Left lung (tissue), 4 donors: ENCODE measurements at regions not wholly inside any gene's neighbourhood (a gene's known extent, or its start where the extent isn't known, plus 50 kb on each side); places are given as distances from the start of the nearest gene placed in this dataset.

Experiments
- ATAC-seq: fragments of 200-7000 bp; cut with Tn5 transposase; one replicate; pipeline ENCODE4 v1.9.1; 2020; ENCODE audit warnings: moderate library complexity
- DNase-seq, 4 donors: peaks; one replicate each; pipeline ENCODE4 v3.0.0-alpha.2; 2013 to 2020
- H3K27ac ChIP-seq, 2 donors: fragments of 200-600 bp; sonication (generic) in 1 of 2; one replicate each; pipeline versions ENCODE4 v1.5.0 to v1.8.0; 2020 to 2021
- H3K27me3 ChIP-seq, 2 donors: fragments of 200-600 bp; sonication (generic) in 1 of 2; one replicate each; pipeline versions ENCODE4 v1.5.0 to v1.8.0; 2020 to 2021
- H3K36me3 ChIP-seq, 2 donors: fragments of 200-600 bp; sonication (generic) in 1 of 2; one replicate each; pipeline versions ENCODE4 v1.5.0 to v1.8.0; 2020 to 2021
- H3K4me1 ChIP-seq, 2 donors: fragments of 200-600 bp; one replicate each; pipeline ENCODE4 v1.8.0; 2021
- H3K4me3 ChIP-seq, 2 donors: fragments of 200-600 bp; sonication (generic) in 1 of 2; one replicate each; pipeline versions ENCODE4 v1.5.0 to v1.8.0; 2020 to 2021; ENCODE audit warnings: mild to moderate bottlenecking in 1 of 2
- H3K9me3 ChIP-seq, 2 donors: fragments of 200-600 bp; sonication (generic) in 1 of 2; one replicate each; pipeline versions ENCODE4 v1.5.0 to v1.8.0; 2020 to 2021
- CTCF ChIP-seq, 2 donors: fragments of 200-600 bp; sonication (generic) in 1 of 2; IDR thresholded peaks; one replicate each; pipeline versions ENCODE4 v1.5.0 to v1.8.0; 2021; ENCODE audit warnings: antibody characterized with exemption in 2 of 2
- intact Hi-C, 2 donors: fragments of 100-400 bp; cut with DNase I; formaldehyde crosslinking; loops; one replicate each; pipeline versions ENCODE4 v1.11.2 to v1.14.2; 2022
- donor health status: DM: no; HTN: yes; CAD: no.
- donor health status: DM: no; HTN: no; CAD: no.

GRCh38 chr11:123371506-123372297 lies 58.4 kb upstream of the GRAMD1B start:
- no peak for ATAC-seq
- no peak for TF ChIP-seq CTCF (IDR thresholded peaks at IDR 0.05)
- Histone ChIP-seq H3K9me3 (no peaks in the 10 kb centered on the region), H3K4me1 (no peaks in the 10 kb centered on the region), H3K4me3 (no peak overlapping the region), H3K27me3 (no peaks in the 10 kb centered on the region), H3K36me3 (no peaks in the 10 kb centered on the region), H3K27ac (no peak overlapping the region)
- no peak for DNase-seq
- intact Hi-C loops, result no loop called here

DNA sequence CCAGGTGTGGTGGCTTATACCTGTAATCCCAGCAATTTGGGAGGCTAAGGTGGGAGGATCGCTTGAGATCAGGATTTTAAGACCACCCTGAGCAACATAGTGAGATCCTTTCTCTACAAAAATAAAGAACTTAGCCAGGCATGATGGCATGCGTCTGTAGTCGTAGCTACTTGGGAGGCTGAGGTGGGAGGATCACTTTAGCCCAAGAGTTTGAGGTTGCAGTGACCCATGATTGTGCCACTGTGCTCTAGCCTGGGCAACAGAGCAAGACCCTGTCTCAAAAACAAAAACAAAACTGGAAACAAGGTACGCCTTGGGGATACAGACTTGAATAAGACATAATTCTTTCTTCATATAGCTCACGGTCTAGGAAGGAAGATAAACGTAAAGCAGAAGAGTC lies 63.1 kb upstream of the GRAMD1B start:
- intact Hi-C loops, result no loop called here
- ATAC-seq, result no peak
- Histone ChIP-seq H3K4me3 (no peak overlapping the region), H3K27ac (no peak overlapping the region), H3K9me3 (no peaks in the 10 kb centered on the region), H3K27me3 (peaks cover 4 to 19% of the 10 kb centered on the region in 2 donors), H3K4me1 (no peaks in the 10 kb centered on the region), H3K36me3 (no peaks in the 10 kb centered on the region)
- DNase-seq, result no peak
- TF ChIP-seq CTCF (IDR thresholded peaks at IDR 0.05), result no peak

- Histone ChIP-seq H3K27ac (no peak overlapping the region), H3K4me3 (no peak overlapping the region), H3K4me1 (no peaks in the 10 kb centered on the region), H3K27me3 (peaks cover 4 to 27% of the 10 kb centered on the region in 2 donors), H3K9me3 (no peaks in the 10 kb centered on the region), H3K36me3 (no peaks in the 10 kb centered on the region)
- no peak for DNase-seq
- TF ChIP-seq CTCF (IDR thresholded peaks at IDR 0.05), result no peak
- ATAC-seq, result no peak
- intact Hi-C loops, result no loop called here
Measured at GRCh38 chr11:123365955-123366354, 64.1 kb upstream of the GRAMD1B start.

DNA sequence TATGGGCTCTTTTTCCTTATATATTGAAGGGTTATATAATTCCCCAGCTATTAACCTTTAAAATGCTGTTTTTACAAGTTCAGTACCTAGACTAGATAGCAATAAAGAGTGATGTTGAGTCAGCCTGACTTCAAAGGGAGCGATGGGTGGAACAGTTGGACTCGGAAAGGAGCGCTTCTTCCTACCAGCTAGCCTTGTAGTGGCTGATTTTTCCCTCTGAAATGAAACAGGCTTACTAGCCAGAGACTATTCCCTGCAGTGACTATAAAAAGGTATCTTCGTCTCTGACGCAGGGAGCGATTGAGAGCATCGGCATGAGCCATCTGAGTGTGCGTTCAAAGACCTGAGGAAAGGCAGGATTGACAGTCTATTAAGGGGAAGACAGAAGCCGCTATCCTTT lies 66.0 kb upstream of the GRAMD1B start:
- Histone ChIP-seq H3K27me3 (peaks cover 8 to 42% of the 10 kb centered on the region in 2 donors), H3K27ac (no peak overlapping the region), H3K36me3 (no peaks in the 10 kb centered on the region), H3K9me3 (no peaks in the 10 kb centered on the region), H3K4me1 (no peaks in the 10 kb centered on the region), H3K4me3 (no peak overlapping the region)
- no peak for TF ChIP-seq CTCF (IDR thresholded peaks at IDR 0.05)
- ATAC-seq (no peak), DNase-seq (no peak)
- intact Hi-C loops, result no loop called here

- peaks cover 14 to 47% of the 10 kb centered on the region in 2 donors for H3K27me3 ChIP-seq
- intact Hi-C loops, result no loop called here
- H3K4me3 ChIP-seq, result no peak overlapping the region
- H3K4me1 ChIP-seq, result no peaks in the 10 kb centered on the region
- no peaks in the 10 kb centered on the region for H3K36me3 ChIP-seq
- DNase-seq, result no peak
- no peak overlapping the region for H3K27ac ChIP-seq
- ATAC-seq, result no peak
- no peak for TF ChIP-seq CTCF (IDR thresholded peaks at IDR 0.05)
- H3K9me3 ChIP-seq, result no peaks in the 10 kb centered on the region
Measured at GRCh38 chr11:123363556-123363955, 66.5 kb upstream of the GRAMD1B start.
